ENCODE measurements at regions not wholly inside any gene's neighbourhood (a gene's known extent, or its start where the extent isn't known, plus 50 kb on each side); places are given as distances from the start of the nearest gene placed in this dataset.

DNA sequence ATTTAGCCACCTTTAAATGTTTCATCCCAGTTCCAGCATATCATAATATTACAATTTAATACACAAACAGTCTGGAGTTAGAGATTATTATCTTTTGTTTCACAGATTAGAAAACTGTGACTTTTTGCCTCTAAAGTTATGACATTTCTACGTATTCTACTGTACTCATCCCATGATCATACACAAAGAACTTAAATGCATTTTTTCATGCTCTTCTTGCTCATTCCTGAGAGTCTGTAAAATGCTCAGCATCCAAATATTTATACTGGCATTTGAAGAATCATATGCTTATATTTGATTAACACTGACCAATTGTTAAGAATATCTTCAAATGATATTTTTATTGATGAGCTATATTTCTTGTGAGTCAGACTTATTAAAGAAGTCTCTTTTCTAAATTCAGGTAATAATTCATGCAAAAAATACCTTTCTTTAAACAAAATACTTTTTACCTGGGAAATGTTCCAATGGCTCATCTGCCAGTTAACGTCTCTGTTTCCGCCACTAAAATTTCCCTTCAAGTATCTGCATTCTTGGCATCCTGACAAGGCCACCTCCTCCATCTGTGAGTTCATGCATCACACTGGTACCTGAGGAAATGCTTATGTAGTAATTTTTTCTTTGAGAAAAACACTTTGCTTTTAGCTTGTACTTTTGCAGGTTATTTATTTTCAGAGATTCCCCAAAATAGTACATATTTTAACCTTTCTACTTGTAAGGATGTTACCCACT is 139.6 kb upstream of the RASA1 start:
- intact Hi-C loops (cut with micrococcal nuclease; ENCODE audit: unreplicated experiment) (no loop called here), in situ Hi-C loops (cut with HindIII; ENCODE audit: low pct_unique_long_range_greater_than_20kb, low sequenced_read_pairs) (no loop called here)
- Histone ChIP-seq H3K36me3 (ENCODE audit: control insufficient read depth, insufficient read depth, low read length) (no peaks in the 10 kb centered on the region), H3K4me1 (ENCODE audit: control insufficient read depth, insufficient read depth, low read length) (no peaks in the 10 kb centered on the region), H3K27ac (ENCODE audit: low read length) (no peak overlapping the region), H3K27me3 (ENCODE audit: control insufficient read depth, insufficient read depth, low read length) (no peaks in the 10 kb centered on the region), H3K9me3 (ENCODE audit: control insufficient read depth, insufficient read depth, low read depth, low read length) (no peaks in the 10 kb centered on the region), H3K4me3 (ENCODE audit: low read depth in 2 of 2, low read length in 2 of 2) (no peak overlapping the region)
- ChIA-PET CTCF (no interaction called here), POLR2A (no interaction called here)
- DNase-seq (ENCODE audit: low read depth, low spot score) (no peak), ATAC-seq (no peak)
- no peak for TF ChIP-seq SIN3A (IDR thresholded peaks at IDR 0.05; ENCODE audit: borderline replicate concordance, insufficient read depth, low read depth, low read length)
- TF ChIP-seq, protein P1, sequence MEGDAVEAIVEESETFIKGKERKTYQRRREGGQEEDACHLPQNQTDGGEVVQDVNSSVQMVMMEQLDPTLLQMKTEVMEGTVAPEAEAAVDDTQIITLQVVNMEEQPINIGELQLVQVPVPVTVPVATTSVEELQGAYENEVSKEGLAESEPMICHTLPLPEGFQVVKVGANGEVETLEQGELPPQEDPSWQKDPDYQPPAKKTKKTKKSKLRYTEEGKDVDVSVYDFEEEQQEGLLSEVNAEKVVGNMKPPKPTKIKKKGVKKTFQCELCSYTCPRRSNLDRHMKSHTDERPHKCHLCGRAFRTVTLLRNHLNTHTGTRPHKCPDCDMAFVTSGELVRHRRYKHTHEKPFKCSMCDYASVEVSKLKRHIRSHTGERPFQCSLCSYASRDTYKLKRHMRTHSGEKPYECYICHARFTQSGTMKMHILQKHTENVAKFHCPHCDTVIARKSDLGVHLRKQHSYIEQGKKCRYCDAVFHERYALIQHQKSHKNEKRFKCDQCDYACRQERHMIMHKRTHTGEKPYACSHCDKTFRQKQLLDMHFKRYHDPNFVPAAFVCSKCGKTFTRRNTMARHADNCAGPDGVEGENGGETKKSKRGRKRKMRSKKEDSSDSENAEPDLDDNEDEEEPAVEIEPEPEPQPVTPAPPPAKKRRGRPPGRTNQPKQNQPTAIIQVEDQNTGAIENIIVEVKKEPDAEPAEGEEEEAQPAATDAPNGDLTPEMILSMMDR (IDR thresholded peaks at IDR 0.05): no peak
- TF ChIP-seq, protein P2, sequence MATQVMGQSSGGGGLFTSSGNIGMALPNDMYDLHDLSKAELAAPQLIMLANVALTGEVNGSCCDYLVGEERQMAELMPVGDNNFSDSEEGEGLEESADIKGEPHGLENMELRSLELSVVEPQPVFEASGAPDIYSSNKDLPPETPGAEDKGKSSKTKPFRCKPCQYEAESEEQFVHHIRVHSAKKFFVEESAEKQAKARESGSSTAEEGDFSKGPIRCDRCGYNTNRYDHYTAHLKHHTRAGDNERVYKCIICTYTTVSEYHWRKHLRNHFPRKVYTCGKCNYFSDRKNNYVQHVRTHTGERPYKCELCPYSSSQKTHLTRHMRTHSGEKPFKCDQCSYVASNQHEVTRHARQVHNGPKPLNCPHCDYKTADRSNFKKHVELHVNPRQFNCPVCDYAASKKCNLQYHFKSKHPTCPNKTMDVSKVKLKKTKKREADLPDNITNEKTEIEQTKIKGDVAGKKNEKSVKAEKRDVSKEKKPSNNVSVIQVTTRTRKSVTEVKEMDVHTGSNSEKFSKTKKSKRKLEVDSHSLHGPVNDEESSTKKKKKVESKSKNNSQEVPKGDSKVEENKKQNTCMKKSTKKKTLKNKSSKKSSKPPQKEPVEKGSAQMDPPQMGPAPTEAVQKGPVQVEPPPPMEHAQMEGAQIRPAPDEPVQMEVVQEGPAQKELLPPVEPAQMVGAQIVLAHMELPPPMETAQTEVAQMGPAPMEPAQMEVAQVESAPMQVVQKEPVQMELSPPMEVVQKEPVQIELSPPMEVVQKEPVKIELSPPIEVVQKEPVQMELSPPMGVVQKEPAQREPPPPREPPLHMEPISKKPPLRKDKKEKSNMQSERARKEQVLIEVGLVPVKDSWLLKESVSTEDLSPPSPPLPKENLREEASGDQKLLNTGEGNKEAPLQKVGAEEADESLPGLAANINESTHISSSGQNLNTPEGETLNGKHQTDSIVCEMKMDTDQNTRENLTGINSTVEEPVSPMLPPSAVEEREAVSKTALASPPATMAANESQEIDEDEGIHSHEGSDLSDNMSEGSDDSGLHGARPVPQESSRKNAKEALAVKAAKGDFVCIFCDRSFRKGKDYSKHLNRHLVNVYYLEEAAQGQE (IDR thresholded peaks at IDR 0.05; ENCODE audit: insufficient read depth in 1 of 2, low read depth in 2 of 2, low read length in 1 of 2): no peak
- TF ChIP-seq TCF7L2 (IDR thresholded peaks at IDR 0.05; ENCODE audit: low read depth, low read length): no peak
- TF ChIP-seq POLR2AphosphoS5 (IDR thresholded peaks at IDR 0.05; ENCODE audit: low read depth, low read length): no peak
- no TSS peak for BruUV-seq (replicated peaks)

DNA sequence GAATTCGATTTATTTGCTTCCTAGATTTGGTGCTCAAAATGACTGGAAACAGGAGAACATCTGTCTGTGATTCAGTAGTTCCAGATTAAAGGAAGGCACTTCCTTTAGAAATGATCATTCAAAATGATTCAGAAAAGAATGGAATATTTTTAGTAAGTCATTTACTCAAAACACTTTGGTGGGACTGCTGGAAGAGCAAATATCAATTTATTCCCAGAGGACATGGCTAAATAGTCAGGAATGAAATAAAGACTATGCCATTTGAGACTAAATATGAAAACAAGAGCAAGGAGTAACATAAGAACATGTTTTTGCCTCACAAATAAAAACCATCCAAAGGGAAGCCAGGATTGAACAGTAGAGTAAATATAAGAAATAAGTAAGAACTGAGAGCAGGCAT is 138.6 kb upstream of the RASA1 start:
- ATAC-seq (no peak), DNase-seq (ENCODE audit: low read depth, low spot score) (no peak)
- no peaks in the 10 kb centered on the region for H3K27me3 ChIP-seq (ENCODE audit: control insufficient read depth, insufficient read depth, low read length)
- no peak overlapping the region for H3K4me3 ChIP-seq (ENCODE audit: low read depth in 2 of 2, low read length in 2 of 2)
- in situ Hi-C loops (cut with HindIII; ENCODE audit: low pct_unique_long_range_greater_than_20kb, low sequenced_read_pairs) (no loop called here), intact Hi-C loops (cut with micrococcal nuclease; ENCODE audit: unreplicated experiment) (no loop called here)
- H3K27ac ChIP-seq (ENCODE audit: low read length): no peak overlapping the region
- ChIA-PET CTCF (no interaction called here), POLR2A (no interaction called here)
- TF ChIP-seq SIN3A (IDR thresholded peaks at IDR 0.05; ENCODE audit: borderline replicate concordance, insufficient read depth, low read depth, low read length): no peak
- TF ChIP-seq, protein P2 (IDR thresholded peaks at IDR 0.05; ENCODE audit: insufficient read depth in 1 of 2, low read depth in 2 of 2, low read length in 1 of 2): no peak
- no peak for TF ChIP-seq TCF7L2 (IDR thresholded peaks at IDR 0.05; ENCODE audit: low read depth, low read length)
- no peak for TF ChIP-seq POLR2AphosphoS5 (IDR thresholded peaks at IDR 0.05; ENCODE audit: low read depth, low read length)
- TF ChIP-seq, protein P1 (IDR thresholded peaks at IDR 0.05): no peak
- no TSS peak for BruUV-seq (replicated peaks)
- H3K9me3 ChIP-seq (ENCODE audit: control insufficient read depth, insufficient read depth, low read depth, low read length): no peaks in the 10 kb centered on the region
- H3K4me1 ChIP-seq (ENCODE audit: control insufficient read depth, insufficient read depth, low read length): no peaks in the 10 kb centered on the region
- no peaks in the 10 kb centered on the region for H3K36me3 ChIP-seq (ENCODE audit: control insufficient read depth, insufficient read depth, low read length)
